Panc1 (cell line): ENCODE measurements at regions not wholly inside any gene's neighbourhood (a gene's known extent, or its start where the extent isn't known, plus 50 kb on each side); places are given as distances from the start of the nearest gene placed in this dataset.

Experiments used
- ATAC-seq: fragments of 200-7000 bp; cut with Tn5 transposase; 2 replicates; pipeline ENCODE4 v1.9.1; 2020; ENCODE audit warnings: mild to moderate bottlenecking, moderate library complexity
- BruUV-seq: library from RNA; stranded (reverse); fragments of 400-500 nt; replicated peaks from 2 replicates; lab custom pipeline; 2021; lab: Mats Ljungman, UMichigan
- CTCF ChIA-PET: fragments of 300-600 bp; sonication (Branson Sonifier 250); formaldehyde crosslinking; loops from one replicate; lab custom pipeline; 2022; ENCODE audit warnings: antibody characterized with exemption; lab: Charles Lee
- POLR2A ChIA-PET: fragments of 300-600 bp; sonication (Branson Sonifier 250); formaldehyde crosslinking; loops from one replicate; lab custom pipeline; 2022; ENCODE audit warnings: antibody characterized with exemption; lab: Charles Lee
- DNase-seq: peaks from one replicate; pipeline ENCODE4 v3.0.0-alpha.2; 2010; ENCODE audit warnings: low read depth, low spot score
- H3K27ac ChIP-seq: 2 replicates; pipeline ENCODE4 v1.5.1; 2011; ENCODE audit warnings: mild to moderate bottlenecking, low read length, inconsistent platforms
- H3K27me3 ChIP-seq: fragments of 200-500 bp; sonication (Bioruptor generic); 2 replicates; pipeline ENCODE4 v1.6.0; 2014; ENCODE audit warnings: low read length, inconsistent platforms; ENCODE audit not compliant: control insufficient read depth, insufficient read depth
- H3K36me3 ChIP-seq: fragments of 200-500 bp; sonication (Bioruptor generic); 2 replicates; pipeline ENCODE4 v1.5.1; 2014; ENCODE audit warnings: inconsistent platforms, mild to moderate bottlenecking, low read length, moderate library complexity; ENCODE audit not compliant: control insufficient read depth, insufficient read depth
- H3K4me1 ChIP-seq: 2 replicates; pipeline ENCODE4 v1.5.1; 2011; ENCODE audit warnings: inconsistent platforms, mild to moderate bottlenecking, low read length, moderate library complexity; ENCODE audit not compliant: control insufficient read depth, insufficient read depth
- H3K4me3 ChIP-seq, 2 experiments: 2 replicates each; pipeline ENCODE4 v1.5.1; 2011 to 2012; ENCODE audit warnings: low read depth in 2 of 2, low read length in 2 of 2, mild to moderate bottlenecking in 2 of 2, inconsistent platforms in 1 of 2, moderate library complexity in 1 of 2
- H3K9me3 ChIP-seq: fragments of 200-500 bp; sonication (Bioruptor generic); 2 replicates; pipeline ENCODE4 v1.5.1; 2014; ENCODE audit warnings: low read depth, mild to moderate bottlenecking, inconsistent platforms, low read length, moderate library complexity; ENCODE audit not compliant: control insufficient read depth, insufficient read depth
- CTCF ChIP-seq: fragments of 450-650 bp; IDR thresholded peaks from 2 replicates; pipeline ENCODE4 v1.5.1; 2017; ENCODE audit warnings: mild to moderate bottlenecking
- POLR2AphosphoS5 ChIP-seq: IDR thresholded peaks from 2 replicates; pipeline ENCODE4 v1.6.1; 2012; ENCODE audit warnings: mild to moderate bottlenecking, low read depth, low read length, moderate library complexity
- SIN3A ChIP-seq: IDR thresholded peaks from 2 replicates; pipeline ENCODE4 v1.6.1; 2012; ENCODE audit warnings: low read depth, mild to moderate bottlenecking, low read length, moderate library complexity, borderline replicate concordance; ENCODE audit not compliant: insufficient read depth
- TCF7L2 ChIP-seq: IDR thresholded peaks from 2 replicates; pipeline ENCODE4 v1.6.1; 2011; ENCODE audit warnings: mild to moderate bottlenecking, low read depth, low read length, inconsistent platforms
- in situ Hi-C: cut with HindIII; loops from 2 replicates; pipeline ENCODE4 v1.10.0; 2016; ENCODE audit warnings: low sequenced_read_pairs, low pct_unique_long_range_greater_than_20kb
- intact Hi-C: fragments of 100-400 bp; cut with micrococcal nuclease; formaldehyde crosslinking; loops from one replicate; pipeline ENCODE4 v1.10.0; 2022; ENCODE audit not compliant: unreplicated experiment
- TF ChIP-seq, protein P1 (sequence below), 2 experiments: IDR thresholded peaks; 2 replicates each; pipeline ENCODE4 v1.6.1; 2011 to 2012; ENCODE audit warnings: low read depth in 2 of 2, control low read depth in 1 of 2, low read length in 1 of 2, mild to moderate bottlenecking in 1 of 2, moderate library complexity in 1 of 2; ENCODE audit not compliant: insufficient read depth in 1 of 2

GRCh38 chr2:119059287-119059686, 99.3 kb downstream of the C1QL2 start:
- no peak overlapping the region for H3K27ac ChIP-seq
- H3K36me3 ChIP-seq, result no peaks in the 10 kb centered on the region
- in situ Hi-C loops (no loop called here), intact Hi-C loops (no loop called here)
- no peaks in the 10 kb centered on the region for H3K4me1 ChIP-seq
- ChIA-PET POLR2A (no interaction called here), CTCF (no interaction called here)
- no peaks in the 10 kb centered on the region; the same call in none of the 2 replicates for H3K27me3 ChIP-seq
- no peak overlapping the region for H3K4me3 ChIP-seq
- TF ChIP-seq CTCF (no peak), TCF7L2 (no peak), SIN3A (no peak), POLR2AphosphoS5 (no peak)
- TF ChIP-seq, protein P1, sequence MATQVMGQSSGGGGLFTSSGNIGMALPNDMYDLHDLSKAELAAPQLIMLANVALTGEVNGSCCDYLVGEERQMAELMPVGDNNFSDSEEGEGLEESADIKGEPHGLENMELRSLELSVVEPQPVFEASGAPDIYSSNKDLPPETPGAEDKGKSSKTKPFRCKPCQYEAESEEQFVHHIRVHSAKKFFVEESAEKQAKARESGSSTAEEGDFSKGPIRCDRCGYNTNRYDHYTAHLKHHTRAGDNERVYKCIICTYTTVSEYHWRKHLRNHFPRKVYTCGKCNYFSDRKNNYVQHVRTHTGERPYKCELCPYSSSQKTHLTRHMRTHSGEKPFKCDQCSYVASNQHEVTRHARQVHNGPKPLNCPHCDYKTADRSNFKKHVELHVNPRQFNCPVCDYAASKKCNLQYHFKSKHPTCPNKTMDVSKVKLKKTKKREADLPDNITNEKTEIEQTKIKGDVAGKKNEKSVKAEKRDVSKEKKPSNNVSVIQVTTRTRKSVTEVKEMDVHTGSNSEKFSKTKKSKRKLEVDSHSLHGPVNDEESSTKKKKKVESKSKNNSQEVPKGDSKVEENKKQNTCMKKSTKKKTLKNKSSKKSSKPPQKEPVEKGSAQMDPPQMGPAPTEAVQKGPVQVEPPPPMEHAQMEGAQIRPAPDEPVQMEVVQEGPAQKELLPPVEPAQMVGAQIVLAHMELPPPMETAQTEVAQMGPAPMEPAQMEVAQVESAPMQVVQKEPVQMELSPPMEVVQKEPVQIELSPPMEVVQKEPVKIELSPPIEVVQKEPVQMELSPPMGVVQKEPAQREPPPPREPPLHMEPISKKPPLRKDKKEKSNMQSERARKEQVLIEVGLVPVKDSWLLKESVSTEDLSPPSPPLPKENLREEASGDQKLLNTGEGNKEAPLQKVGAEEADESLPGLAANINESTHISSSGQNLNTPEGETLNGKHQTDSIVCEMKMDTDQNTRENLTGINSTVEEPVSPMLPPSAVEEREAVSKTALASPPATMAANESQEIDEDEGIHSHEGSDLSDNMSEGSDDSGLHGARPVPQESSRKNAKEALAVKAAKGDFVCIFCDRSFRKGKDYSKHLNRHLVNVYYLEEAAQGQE (IDR thresholded peaks at IDR 0.05; ENCODE audit: insufficient read depth in 1 of 2, low read depth in 2 of 2, low read length in 1 of 2), result no peak
- H3K9me3 ChIP-seq, result 0 out of 2 replicates have a peak, but pooled peaks cover 4% of the 10 kb centered on the region
- ATAC-seq, result no peak
- BruUV-seq, result no TSS peak
- no peak for DNase-seq

DNA sequence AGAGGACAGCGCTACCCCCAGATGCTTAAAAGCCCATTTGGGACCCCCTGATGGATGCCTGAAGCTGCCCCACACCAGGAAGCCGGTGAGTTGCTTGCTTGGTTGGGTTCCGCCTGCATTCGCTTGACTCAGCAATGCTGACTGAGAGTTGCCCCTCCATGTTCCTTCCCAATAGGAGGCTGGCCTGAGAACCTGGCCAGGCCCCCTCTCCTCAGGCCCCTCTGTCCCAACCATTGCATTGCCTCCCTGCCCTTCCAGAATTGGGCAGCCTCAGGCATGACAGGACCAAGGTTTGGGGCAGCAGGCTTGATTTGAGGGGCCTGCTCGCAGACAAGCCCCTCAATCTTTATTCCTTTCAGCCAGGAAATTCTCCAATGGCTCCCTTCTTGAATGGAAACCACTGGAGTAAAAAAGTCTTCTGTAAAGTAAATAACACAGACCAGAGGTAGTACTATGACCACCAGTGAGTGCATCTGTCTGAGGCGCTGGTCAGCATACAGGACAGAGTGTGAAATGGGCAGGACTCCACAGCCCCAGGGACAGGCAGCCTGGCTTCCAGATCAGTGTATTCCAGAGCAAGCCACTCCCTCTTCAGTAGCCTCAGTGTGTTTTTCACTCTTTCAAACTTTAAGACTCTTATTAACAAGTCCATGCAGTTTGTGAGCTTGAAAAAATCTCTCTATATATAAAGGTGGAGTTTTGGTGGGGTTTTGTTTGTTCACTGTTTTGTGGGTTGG, 104.7 kb downstream of the C1QL2 start:
- no peaks in the 10 kb centered on the region for H3K4me1 ChIP-seq
- H3K27me3 ChIP-seq, result no peaks in the 10 kb centered on the region; the same call in 1 of the 2 replicates
- ChIA-PET CTCF (no interaction called here), POLR2A (interaction anchor here (0.6 kb wide), 1 partner anchor 39 kb away, joined by 3 read pairs; no protein-coding TSS in a partner anchor)
- intact Hi-C loops, result no loop called here
- H3K4me3 ChIP-seq, result no peak overlapping the region
- no peaks in the 10 kb centered on the region for H3K36me3 ChIP-seq
- in situ Hi-C loops, result no loop called here
- no TSS peak for BruUV-seq
- no peak for TF ChIP-seq SIN3A
- TF ChIP-seq TCF7L2, result no peak
- no peak for TF ChIP-seq POLR2AphosphoS5
- no peak for TF ChIP-seq CTCF
- TF ChIP-seq, protein P1 (IDR thresholded peaks at IDR 0.05; ENCODE audit: insufficient read depth in 1 of 2, low read depth in 2 of 2, low read length in 1 of 2), result no peak
- DNase-seq (no peak), ATAC-seq (no peak)
- H3K27ac ChIP-seq, result no peak overlapping the region
- H3K9me3 ChIP-seq, result 0 out of 2 replicates have a peak, but pooled peaks cover 4% of the 10 kb centered on the region
